Right lobe of liver (tissue), 4 donors: ENCODE measurements at regions not wholly inside any gene's neighbourhood (a gene's known extent, or its start where the extent isn't known, plus 50 kb on each side); places are given as distances from the start of the nearest gene placed in this dataset.

Source experiments
- CTCF ChIP-seq, 4 donors: fragments of 200-600 bp in 3 of 4; fragments of 450-650 bp in 1 of 4; IDR thresholded peaks; one replicate each; pipeline versions ENCODE4 v1.5.1 to v1.8.0; 2016 to 2022; ENCODE audit warnings: antibody characterized with exemption in 4 of 4, mild to moderate bottlenecking in 2 of 4
- POLR2A ChIP-seq: fragments of 450-650 bp; IDR thresholded peaks from one replicate; pipeline ENCODE4 v1.6.1; 2017; ENCODE audit warnings: antibody characterized with exemption, mild to moderate bottlenecking
- donor health status: DM: no; HTN: no; CAD: no.
- donor health status: DM: no; HTN: no; CAD: no.
- donor health status: DM: no; HTN: yes; CAD: no.

GRCh38 chr2:177073611-177074010 is 139.0 kb upstream of the HNRNPA3 start:
- TF ChIP-seq POLR2A (no peak), CTCF (IDR thresholded peaks at IDR 0.05) (no peak)
